HCT116 (cell line): ENCODE measurements at regions not wholly inside any gene's neighbourhood (a gene's known extent, or its start where the extent isn't known, plus 50 kb on each side); places are given as distances from the start of the nearest gene placed in this dataset.

ENCODE experiments used
- ATAC-seq: fragments of 200-7000 bp; cut with Tn5 transposase; 2 replicates; pipeline ENCODE4 v1.9.1; 2020; ENCODE audit warnings: mild to moderate bottlenecking, moderate library complexity
- BruUV-seq: library from RNA; stranded (reverse); fragments of 400-500 nt; replicated peaks from 2 replicates; lab custom pipeline; 2021; lab: Mats Ljungman, UMichigan
- CTCF ChIA-PET: fragments of 300-600 bp; sonication (Branson Sonifier 250); formaldehyde crosslinking; loops from one replicate; lab custom pipeline; 2021; ENCODE audit warnings: antibody characterized with exemption; lab: Charles Lee
- POLR2A ChIA-PET: fragments of 300-600, 350-600 bp; sonication (Branson Sonifier 250); formaldehyde crosslinking; loops from one replicate; lab custom pipeline; 2021; ENCODE audit warnings: antibody characterized with exemption; lab: Charles Lee
- RAD21 ChIA-PET, 2 experiments: fragments of 300-600 bp; sonication (Branson Sonifier 250); formaldehyde crosslinking; loops; one replicate each; lab custom pipeline; 2023; ENCODE audit warnings: low total read pairs in 2 of 2; ENCODE audit not compliant: uncharacterized antibody in 2 of 2, unreplicated experiment in 2 of 2, low non-redundant PET in 1 of 2; lab: Charles Lee
- DNase-seq: peaks from one replicate; pipeline ENCODE4 v3.0.0-alpha.2; 2010; ENCODE audit warnings: low read depth, low spot score
- H2AFZ ChIP-seq: fragments of 200-600 bp; shearing (Covaris generic), sonication (generic); 2 replicates; pipeline ENCODE4 v1.6.1; 2017; ENCODE audit warnings: low read depth, mixed run types, mixed read lengths, antibody characterized with exemption, low read length; ENCODE audit not compliant: poor library complexity, severe bottlenecking
- H3K27ac ChIP-seq: 2 replicates; pipeline ENCODE4 v1.5.1; 2012; ENCODE audit warnings: low read depth, low read length
- H3K27me3 ChIP-seq: fragments of 200-600 bp; sonication (generic); 2 replicates; pipeline ENCODE4 v1.6.1; 2016; ENCODE audit warnings: mixed run types, low read length, mixed read lengths; ENCODE audit not compliant: insufficient read depth
- H3K36me3 ChIP-seq, 2 experiments: fragments of 200-500 bp in 1 of 2; fragments of 200-600 bp in 1 of 2; sonication (Bioruptor generic) in 1 of 2; sonication (generic) in 1 of 2; 2 replicates each; pipeline versions ENCODE4 v1.5.1 to v1.6.1; 2014 to 2016; ENCODE audit warnings: low read length in 2 of 2, inconsistent platforms in 1 of 2, mixed read lengths in 1 of 2, mixed run types in 1 of 2; ENCODE audit not compliant: insufficient read depth in 2 of 2, control insufficient read depth in 1 of 2
- H3K4me1 ChIP-seq, 2 experiments: fragments of 200-600 bp in 1 of 2; sonication (generic) in 1 of 2; 2 replicates each; pipeline versions ENCODE4 v1.5.1 to v1.6.1; 2012 to 2017; ENCODE audit warnings: low read length in 2 of 2, inconsistent platforms in 1 of 2, mild to moderate bottlenecking in 1 of 2, mixed read lengths in 1 of 2, mixed run types in 1 of 2, moderate library complexity in 1 of 2; ENCODE audit not compliant: insufficient read depth in 2 of 2, control insufficient read depth in 1 of 2
- H3K4me2 ChIP-seq: fragments of 200-600 bp; sonication (generic); 2 replicates; pipeline ENCODE4 v1.6.1; 2017; ENCODE audit warnings: mixed run types, low read length, mixed read lengths
- H3K4me3 ChIP-seq, 2 experiments: fragments of 200-600 bp in 1 of 2; sonication (generic) in 1 of 2; replicated peaks in 1 of 2; 2 replicates each; pipeline ENCODE4 v1.5.1; 2011 to 2016; ENCODE audit warnings: low read length in 2 of 2, control low read depth in 1 of 2, low read depth in 1 of 2, mild to moderate bottlenecking in 1 of 2, mixed read lengths in 1 of 2, mixed run types in 1 of 2
- H3K79me2 ChIP-seq: fragments of 200-600 bp; sonication (generic); 2 replicates; pipeline ENCODE4 v1.6.1; 2017; ENCODE audit warnings: mild to moderate bottlenecking, mixed run types, low read length, moderate library complexity, mixed read lengths; ENCODE audit not compliant: insufficient read depth
- H3K9ac ChIP-seq: fragments of 200-600 bp; sonication (generic); 2 replicates; pipeline ENCODE4 v1.6.1; 2016; ENCODE audit warnings: low read length, mixed read lengths
- H3K9me2 ChIP-seq: fragments of 200-600 bp; sonication (generic), shearing (Covaris generic); 2 replicates; pipeline ENCODE4 v1.6.1; 2017; ENCODE audit warnings: mixed run types, mild to moderate bottlenecking, moderate library complexity; ENCODE audit not compliant: insufficient read depth
- H3K9me3 ChIP-seq, 2 experiments: fragments of 200-500 bp in 1 of 2; fragments of 200-600 bp in 1 of 2; sonication (Bioruptor generic) in 1 of 2; sonication (generic) in 1 of 2; 2 replicates each; pipeline ENCODE4 v1.6.1; 2014 to 2017; ENCODE audit warnings: low read length in 2 of 2, mixed read lengths in 2 of 2, inconsistent platforms in 1 of 2, low read depth in 1 of 2, mild to moderate bottlenecking in 1 of 2, mixed run types in 1 of 2, moderate library complexity in 1 of 2; ENCODE audit not compliant: control insufficient read depth in 1 of 2, insufficient read depth in 1 of 2
- H4K20me1 ChIP-seq: fragments of 200-600 bp; sonication (generic), shearing (Covaris generic); 2 replicates; pipeline ENCODE4 v1.6.1; 2017; ENCODE audit warnings: mixed run types, mild to moderate bottlenecking, moderate library complexity; ENCODE audit not compliant: insufficient read depth
- ATF3 ChIP-seq: IDR thresholded peaks from 2 replicates; pipeline ENCODE4 v1.6.1; 2012
- CBX3 ChIP-seq: IDR thresholded peaks from 2 replicates; pipeline ENCODE4 v1.6.1; 2012; ENCODE audit warnings: low read depth
- CEBPB ChIP-seq: IDR thresholded peaks from 2 replicates; pipeline ENCODE4 v1.6.1; 2012; ENCODE audit warnings: low read depth
- CTCF ChIP-seq, 3 experiments: fragments of 200-600 bp in 1 of 3; sonication (generic) in 1 of 3; IDR thresholded peaks in 2 of 3; conservative IDR thresholded peaks in 1 of 3; 2 replicates each; pipeline ENCODE4 v1.5.1; 2012 to 2017; ENCODE audit warnings: low read depth in 2 of 3, low read length in 2 of 3, antibody characterized with exemption in 1 of 3, borderline replicate concordance in 1 of 3, control low read depth in 1 of 3, mild to moderate bottlenecking in 1 of 3, mixed read lengths in 1 of 3, mixed run types in 1 of 3, moderate library complexity in 1 of 3; ENCODE audit not compliant: insufficient read depth in 1 of 3
- EGR1 ChIP-seq: IDR thresholded peaks from 2 replicates; pipeline ENCODE4 v1.6.1; 2012; ENCODE audit warnings: low read depth
- ELF1 ChIP-seq: IDR thresholded peaks from 2 replicates; pipeline ENCODE4 v1.6.1; 2012; ENCODE audit warnings: low read depth, borderline replicate concordance
- FOSL1 ChIP-seq: IDR thresholded peaks from 2 replicates; pipeline ENCODE4 v1.6.1; 2012; ENCODE audit warnings: low read depth
- JUND ChIP-seq: IDR thresholded peaks from 2 replicates; pipeline ENCODE4 v1.6.1; 2012
- MAX ChIP-seq: IDR thresholded peaks from 2 replicates; pipeline ENCODE4 v1.6.1; 2012
- RAD21 ChIP-seq: IDR thresholded peaks from 2 replicates; pipeline ENCODE4 v1.6.1; 2012; ENCODE audit warnings: low read depth, mild to moderate bottlenecking
- REST ChIP-seq: IDR thresholded peaks from 2 replicates; pipeline ENCODE4 v1.6.1; 2012; ENCODE audit warnings: low read depth
- SIN3A ChIP-seq: IDR thresholded peaks from 2 replicates; pipeline ENCODE4 v1.6.1; 2012; ENCODE audit warnings: low read depth
- SP1 ChIP-seq: IDR thresholded peaks from 2 replicates; pipeline ENCODE4 v1.6.1; 2012; ENCODE audit warnings: low read depth
- SRF ChIP-seq: IDR thresholded peaks from 2 replicates; pipeline ENCODE4 v1.6.1; 2012; ENCODE audit warnings: low read depth
- TCF7L2 ChIP-seq: IDR thresholded peaks from 2 replicates; pipeline ENCODE4 v1.7.0; 2011; ENCODE audit warnings: borderline replicate concordance, inconsistent platforms; ENCODE audit not compliant: insufficient read depth, insufficient read length; ENCODE audit errors: extremely low read depth
- YY1 ChIP-seq: IDR thresholded peaks from 2 replicates; pipeline ENCODE4 v1.6.1; 2011; ENCODE audit warnings: low read length, low read depth, moderate library complexity, mild to moderate bottlenecking; ENCODE audit not compliant: insufficient replicate concordance; ENCODE audit errors: extremely low read depth
- ZFX ChIP-seq: fragments of 450-650 bp; IDR thresholded peaks from 2 replicates; pipeline ENCODE4 v1.6.1; 2017
- ZNF274 ChIP-seq: fragments of 200-500 bp; sonication (Bioruptor generic); IDR thresholded peaks from 2 replicates; pipeline ENCODE4 v1.6.1; 2014; ENCODE audit warnings: mild to moderate bottlenecking, low read depth, low read length, inconsistent platforms
- intact Hi-C: fragments of 100-400 bp; cut with micrococcal nuclease; formaldehyde crosslinking; loops from 2 replicates; pipeline ENCODE4 v1.10.0; 2022

- TF ChIP-seq CTCF (IDR thresholded peaks at IDR 0.05 in 2 of 3, conservative IDR thresholded peaks at IDR 0.05 in 1 of 3; ENCODE audit: borderline replicate concordance in 1 of 3, insufficient read depth in 1 of 3, low read depth in 2 of 3, low read length in 2 of 3) (no peak), ZNF274 (no peak), EGR1 (no peak), CBX3 (no peak)
Observed at GRCh38 chr6:126148853-126149252, 162.5 kb downstream of the TRMT11 start (continued).

- TF ChIP-seq SP1 (no peak), JUND (no peak), SRF (no peak), TCF7L2 (no peak), REST (no peak), ELF1 (no peak), SIN3A (no peak), YY1 (no peak), ZFX (no peak), EGR1 (no peak), FOSL1 (no peak), MAX (no peak), ATF3 (no peak), RAD21 (no peak), CBX3 (no peak), CEBPB (no peak)
- TF ChIP-seq, all 23 proteins: peak for 0
- H3K9me3 ChIP-seq, result no peaks in the 10 kb centered on the region
- H2AFZ ChIP-seq, result no peak overlapping the region
- no TSS peak for BruUV-seq
- H3K4me3 ChIP-seq, result no peak overlapping the region
- H3K9me2 ChIP-seq, result no peaks in the 10 kb centered on the region
- no peak overlapping the region for H3K27ac ChIP-seq
- intact Hi-C loops, result no loop called here
- no peaks in the 10 kb centered on the region for H3K79me2 ChIP-seq
- H3K9ac ChIP-seq, result no peak overlapping the region
- no peaks in the 10 kb centered on the region for H3K4me1 ChIP-seq
- no peak for DNase-seq
- no peak overlapping the region for H3K4me2 ChIP-seq
- no peaks in the 10 kb centered on the region for H3K27me3 ChIP-seq
- no peaks in the 10 kb centered on the region for H4K20me1 ChIP-seq
- POLR2A ChIA-PET, result no interaction called here
- no peak for ATAC-seq
- CTCF ChIA-PET, result no interaction called here
- no peaks in the 10 kb centered on the region for H3K36me3 ChIP-seq
- RAD21 ChIA-PET, result no interaction called here
Observed at GRCh38 chr6:126152372-126152745, 166.0 kb downstream of the TRMT11 start.
